ENCODE measurements at regions not wholly inside any gene's neighbourhood (a gene's known extent, or its start where the extent isn't known, plus 50 kb on each side); places are given as distances from the start of the nearest gene placed in this dataset.

GRCh38 chr21:39084979-39085729 is 98.1 kb downstream of the PSMG1 start:
- TF ChIP-seq, protein P1, sequence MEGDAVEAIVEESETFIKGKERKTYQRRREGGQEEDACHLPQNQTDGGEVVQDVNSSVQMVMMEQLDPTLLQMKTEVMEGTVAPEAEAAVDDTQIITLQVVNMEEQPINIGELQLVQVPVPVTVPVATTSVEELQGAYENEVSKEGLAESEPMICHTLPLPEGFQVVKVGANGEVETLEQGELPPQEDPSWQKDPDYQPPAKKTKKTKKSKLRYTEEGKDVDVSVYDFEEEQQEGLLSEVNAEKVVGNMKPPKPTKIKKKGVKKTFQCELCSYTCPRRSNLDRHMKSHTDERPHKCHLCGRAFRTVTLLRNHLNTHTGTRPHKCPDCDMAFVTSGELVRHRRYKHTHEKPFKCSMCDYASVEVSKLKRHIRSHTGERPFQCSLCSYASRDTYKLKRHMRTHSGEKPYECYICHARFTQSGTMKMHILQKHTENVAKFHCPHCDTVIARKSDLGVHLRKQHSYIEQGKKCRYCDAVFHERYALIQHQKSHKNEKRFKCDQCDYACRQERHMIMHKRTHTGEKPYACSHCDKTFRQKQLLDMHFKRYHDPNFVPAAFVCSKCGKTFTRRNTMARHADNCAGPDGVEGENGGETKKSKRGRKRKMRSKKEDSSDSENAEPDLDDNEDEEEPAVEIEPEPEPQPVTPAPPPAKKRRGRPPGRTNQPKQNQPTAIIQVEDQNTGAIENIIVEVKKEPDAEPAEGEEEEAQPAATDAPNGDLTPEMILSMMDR (IDR thresholded peaks at IDR 0.05; ENCODE audit: low read length) = no peak
- no peak for TF ChIP-seq EZH2 (optimal IDR thresholded peaks at IDR 0.05; ENCODE audit: low read depth, low read length)
- no peak for TF ChIP-seq EZH2phosphoT487 (IDR thresholded peaks at IDR 0.05; ENCODE audit: low read length)

Measured in MM.1S (cell line).